ENCODE measurements at regions not wholly inside any gene's neighbourhood (a gene's known extent, or its start where the extent isn't known, plus 50 kb on each side); places are given as distances from the start of the nearest gene placed in this dataset.

DNA sequence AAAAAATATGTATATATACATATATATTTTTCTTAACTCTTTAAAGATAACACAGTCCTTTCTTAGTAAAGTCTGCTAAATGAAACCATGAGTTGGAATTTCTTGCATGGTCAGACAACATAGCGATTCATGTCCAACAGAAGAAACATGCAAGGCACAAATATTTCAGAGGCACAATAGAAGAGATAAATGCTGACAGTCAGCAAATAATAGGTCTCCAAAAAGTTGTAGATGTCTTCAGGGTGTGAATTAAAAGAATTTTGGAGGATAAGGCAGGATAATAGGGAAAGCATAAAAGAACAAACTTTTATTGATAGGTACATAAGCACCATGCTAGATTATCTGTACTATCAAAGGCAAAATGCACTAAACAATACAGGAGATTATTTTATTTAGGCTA is 800.2 kb downstream of the PLCL1 start:
- TF ChIP-seq FOXP2 (optimal IDR thresholded peaks at IDR 0.05; ENCODE audit: control extremely low read depth, extremely low read length, insufficient read depth) (no peak), POLR2AphosphoS5 (IDR thresholded peaks at IDR 0.05; ENCODE audit: borderline replicate concordance, low read depth, low read length) (no peak)
